CD4-positive, alpha-beta memory T cell (primary cell): ENCODE measurements at regions not wholly inside any gene's neighbourhood (a gene's known extent, or its start where the extent isn't known, plus 50 kb on each side); places are given as distances from the start of the nearest gene placed in this dataset.
"Not testable (repeated sequence)": the region's sequence is repeated elsewhere in the genome, so short reads cannot be mapped to it uniquely, and the experiment has no call there.

Experiments used
- CTCF ChIA-PET: fragments of 350-600 bp; sonication (Branson Sonifier 250); formaldehyde crosslinking; loops from one replicate; lab custom pipeline; 2021; ENCODE audit warnings: inconsistent platforms; ENCODE audit not compliant: partially characterized antibody; lab: Charles Lee
- POLR2A ChIA-PET: fragments of 350-600 bp; sonication (Branson Sonifier 250); formaldehyde crosslinking; loops from one replicate; lab custom pipeline; 2021; ENCODE audit not compliant: partially characterized antibody; lab: Charles Lee
- DNase-seq, 5 donors: peaks; one replicate each; pipeline versions ENCODE4 v3.0.0 to v3.0.0-alpha.2; 2020 to 2022; ENCODE audit warnings: mixed read lengths in 1 of 5
- H3K27ac ChIP-seq: one replicate; pipeline ENCODE4 v1.7.0; 2013; ENCODE audit warnings: low read depth, low read length
- H3K27me3 ChIP-seq: 2 replicates; pipeline ENCODE4 v1.7.0; 2013; ENCODE audit warnings: mild to moderate bottlenecking, low read length, moderate library complexity; ENCODE audit not compliant: insufficient read depth
- H3K36me3 ChIP-seq: 2 replicates; pipeline ENCODE4 v1.7.0; 2013; ENCODE audit warnings: mild to moderate bottlenecking, low read length, moderate library complexity; ENCODE audit not compliant: insufficient read depth
- H3K4me1 ChIP-seq: 2 replicates; pipeline ENCODE4 v1.7.0; 2013; ENCODE audit warnings: mild to moderate bottlenecking, low read length, moderate library complexity; ENCODE audit not compliant: insufficient read depth
- H3K4me3 ChIP-seq, 2 donors: one replicate each; pipeline ENCODE4 v1.7.0; 2013; ENCODE audit warnings: low read length in 2 of 2, mild to moderate bottlenecking in 1 of 2
- H3K9me3 ChIP-seq, 2 donors: one replicate each; pipeline ENCODE4 v1.7.0; 2013; ENCODE audit warnings: low read length in 2 of 2, control low read depth in 1 of 2; ENCODE audit not compliant: control insufficient read depth in 1 of 2
- H3K27ac Mint-ChIP-seq, 7 donors: one replicate each; pipeline ENCODE4 v1.8.0; 2020 to 2021; ENCODE audit warnings: mixed read lengths in 7 of 7, mild to moderate bottlenecking in 6 of 7, inconsistent platforms in 3 of 7, moderate library complexity in 3 of 7
- H3K27me3 Mint-ChIP-seq, 2 donors: one replicate each; pipeline ENCODE4 v1.8.0; 2020 to 2021; ENCODE audit warnings: mixed read lengths in 2 of 2
- H3K36me3 Mint-ChIP-seq, 2 donors: one replicate each; pipeline ENCODE4 v1.8.0; 2020 to 2021; ENCODE audit warnings: mixed read lengths in 2 of 2, inconsistent platforms in 1 of 2, mild to moderate bottlenecking in 1 of 2
- H3K4me1 Mint-ChIP-seq, 4 donors: one replicate each; pipeline ENCODE4 v1.8.0; 2020 to 2021; ENCODE audit warnings: mixed read lengths in 4 of 4, mild to moderate bottlenecking in 1 of 4
- H3K4me3 Mint-ChIP-seq, 8 donors: one replicate each; pipeline ENCODE4 v1.8.0; 2020 to 2021; ENCODE audit warnings: mixed read lengths in 8 of 8, mild to moderate bottlenecking in 7 of 8, moderate library complexity in 6 of 8, inconsistent platforms in 3 of 8
- H3K9me3 Mint-ChIP-seq, 8 donors: one replicate each; pipeline ENCODE4 v1.8.0; 2020 to 2021; ENCODE audit warnings: mixed read lengths in 8 of 8, mild to moderate bottlenecking in 5 of 8, inconsistent platforms in 3 of 8, moderate library complexity in 1 of 8
- intact Hi-C: fragments of 100-400 bp; cut with micrococcal nuclease; formaldehyde crosslinking; loops from one replicate; pipeline ENCODE4 v1.15.1; 2023

GRCh38 chr3:177808928-177809478 is 611.7 kb upstream of the TBL1XR1 start:
- DNase-seq, H3K36me3 Mint-ChIP-seq, H3K36me3 ChIP-seq, H3K27ac Mint-ChIP-seq, H3K4me3 ChIP-seq, H3K9me3 ChIP-seq, H3K4me1 ChIP-seq, H3K27me3 ChIP-seq, H3K27me3 Mint-ChIP-seq, H3K9me3 Mint-ChIP-seq, H3K27ac ChIP-seq, H3K4me3 Mint-ChIP-seq, intact Hi-C loops: not testable (repeated sequence)
- ChIA-PET CTCF (interaction anchor here (1.0 kb wide), 1 partner anchor 12 kb away, joined by 4 read pairs; no protein-coding TSS in a partner anchor), POLR2A (interaction anchor here (0.5 kb wide), 1 partner anchor 611 kb away, joined by 3 read pairs; no protein-coding TSS in a partner anchor)
- H3K4me1 Mint-ChIP-seq, result peaks cover 9 to 15% (median 12%) of the 10 kb centered on the region in 4 donors

GRCh38 chr3:177810162-177810623 is 612.9 kb upstream of the TBL1XR1 start:
- no peak overlapping the region for H3K4me3 ChIP-seq
- H3K27me3 ChIP-seq, result no peaks in the 10 kb centered on the region
- Mint-ChIP-seq H3K4me1 (peaks cover 9 to 15% (median 12%) of the 10 kb centered on the region in 4 donors), H3K27ac (peak overlapping the region in 6 of 7 donors; percentile 2 to 70 (median 54)), H3K27me3 (no peaks in the 10 kb centered on the region), H3K36me3 (no peaks in the 10 kb centered on the region), H3K9me3 (peaks cover 0 to 2% (median 0%) of the 10 kb centered on the region in 8 donors), H3K4me3 (peak overlapping the region in 2 of 8 donors; percentile 12 to 61)
- no peak overlapping the region for H3K27ac ChIP-seq
- H3K36me3 ChIP-seq, result no peaks in the 10 kb centered on the region
- peak in 1 of 5 donors; percentile 2 for DNase-seq
- H3K9me3 ChIP-seq, result no peaks in the 10 kb centered on the region
- POLR2A ChIA-PET, result no interaction called here
- intact Hi-C loops, result no loop called here
- peaks cover 5% of the 10 kb centered on the region for H3K4me1 ChIP-seq
- CTCF ChIA-PET, result interaction anchor here (0.6 to 1.0 kb wide), 2 partner anchors 11 to 98 kb away, joined by 3 to 4 read pairs; no protein-coding TSS in a partner anchor

- Histone ChIP-seq H3K4me1 (peaks cover 5% of the 10 kb centered on the region), H3K4me3 (no peak overlapping the region), H3K36me3 (no peaks in the 10 kb centered on the region), H3K27me3 (no peaks in the 10 kb centered on the region), H3K27ac (no peak overlapping the region), H3K9me3 (no peaks in the 10 kb centered on the region)
- H3K27me3 Mint-ChIP-seq, result no peaks in the 10 kb centered on the region
- H3K9me3 Mint-ChIP-seq, result peaks cover 0 to 2% (median 0%) of the 10 kb centered on the region in 8 donors
- no peak overlapping the region for H3K27ac Mint-ChIP-seq
- ChIA-PET CTCF (no interaction called here), POLR2A (interaction anchor here (0.5 kb wide), 1 partner anchor 544 kb away, joined by 3 read pairs; no protein-coding TSS in a partner anchor)
- DNase-seq, result no peak
- peaks cover 9 to 15% (median 12%) of the 10 kb centered on the region in 4 donors for H3K4me1 Mint-ChIP-seq
- H3K4me3 Mint-ChIP-seq, result no peak overlapping the region
- H3K36me3 Mint-ChIP-seq, result no peaks in the 10 kb centered on the region
- intact Hi-C loops, result no loop called here
Observed at GRCh38 chr3:177811112-177811511, 613.8 kb upstream of the TBL1XR1 start.

- intact Hi-C loops, result no loop called here
- H3K27ac Mint-ChIP-seq, result no peak overlapping the region
- H3K4me1 Mint-ChIP-seq, result peaks cover 9 to 17% (median 12%) of the 10 kb centered on the region in 4 donors
- Histone ChIP-seq H3K36me3 (no peaks in the 10 kb centered on the region), H3K27ac (no peak overlapping the region), H3K4me1 (peaks cover 5% of the 10 kb centered on the region), H3K4me3 (no peak overlapping the region), H3K9me3 (no peaks in the 10 kb centered on the region), H3K27me3 (no peaks in the 10 kb centered on the region)
- no peaks in the 10 kb centered on the region for H3K27me3 Mint-ChIP-seq
- H3K36me3 Mint-ChIP-seq, result no peaks in the 10 kb centered on the region
- POLR2A ChIA-PET, result no interaction called here
- H3K9me3 Mint-ChIP-seq, result peaks cover 0 to 2% (median 0%) of the 10 kb centered on the region in 8 donors
- no peak for DNase-seq
- H3K4me3 Mint-ChIP-seq, result no peak overlapping the region
- CTCF ChIA-PET, result no interaction called here
Observed at GRCh38 chr3:177811835-177812234, 614.6 kb upstream of the TBL1XR1 start.

GRCh38 chr3:177812492-177812891 is 615.2 kb upstream of the TBL1XR1 start:
- Histone ChIP-seq H3K4me1 (peaks cover 5% of the 10 kb centered on the region), H3K36me3 (no peaks in the 10 kb centered on the region), H3K27ac (no peak overlapping the region), H3K4me3 (no peak overlapping the region), H3K27me3 (no peaks in the 10 kb centered on the region), H3K9me3 (no peaks in the 10 kb centered on the region)
- intact Hi-C loops, result no loop called here
- CTCF ChIA-PET, result no interaction called here
- H3K4me3 Mint-ChIP-seq, result no peak overlapping the region
- no peaks in the 10 kb centered on the region for H3K36me3 Mint-ChIP-seq
- no peak for DNase-seq
- no peaks in the 10 kb centered on the region for H3K27me3 Mint-ChIP-seq
- peaks cover 9 to 18% (median 12%) of the 10 kb centered on the region in 4 donors for H3K4me1 Mint-ChIP-seq
- peaks cover 0 to 2% (median 0%) of the 10 kb centered on the region in 8 donors for H3K9me3 Mint-ChIP-seq
- POLR2A ChIA-PET, result no interaction called here
- H3K27ac Mint-ChIP-seq, result no peak overlapping the region

- Histone ChIP-seq H3K9me3 (no peaks in the 10 kb centered on the region), H3K4me1 (peaks cover 5% of the 10 kb centered on the region), H3K4me3 (no peak overlapping the region), H3K27ac (no peak overlapping the region), H3K36me3 (no peaks in the 10 kb centered on the region), H3K27me3 (no peaks in the 10 kb centered on the region)
- ChIA-PET POLR2A (no interaction called here), CTCF (no interaction called here)
- H3K4me3 Mint-ChIP-seq, result no peak overlapping the region
- H3K27me3 Mint-ChIP-seq, result no peaks in the 10 kb centered on the region
- no peak overlapping the region for H3K27ac Mint-ChIP-seq
- no peaks in the 10 kb centered on the region for H3K9me3 Mint-ChIP-seq
- no peak for DNase-seq
- H3K36me3 Mint-ChIP-seq, result no peaks in the 10 kb centered on the region
- intact Hi-C loops, result no loop called here
- peaks cover 9 to 18% (median 12%) of the 10 kb centered on the region in 4 donors for H3K4me1 Mint-ChIP-seq
Observed at GRCh38 chr3:177813322-177813721, 616.0 kb upstream of the TBL1XR1 start.

GRCh38 chr3:177816667-177817208 is 619.5 kb upstream of the TBL1XR1 start:
- Mint-ChIP-seq H3K27ac (no peak overlapping the region), H3K9me3 (no peaks in the 10 kb centered on the region), H3K27me3 (no peaks in the 10 kb centered on the region), H3K4me3 (no peak overlapping the region), H3K36me3 (no peaks in the 10 kb centered on the region), H3K4me1 (peaks cover 0 to 9% (median under 1%) of the 10 kb centered on the region in 4 donors)
- intact Hi-C loops, result no loop called here
- Histone ChIP-seq H3K9me3 (no peaks in the 10 kb centered on the region), H3K27me3 (no peaks in the 10 kb centered on the region), H3K27ac (no peak overlapping the region), H3K4me1 (no peaks in the 10 kb centered on the region), H3K36me3 (no peaks in the 10 kb centered on the region), H3K4me3 (no peak overlapping the region)
- POLR2A ChIA-PET, result no interaction called here
- no peak for DNase-seq
- CTCF ChIA-PET, result no interaction called here
